ENCODE measurements at regions not wholly inside any gene's neighbourhood (a gene's known extent, or its start where the extent isn't known, plus 50 kb on each side); places are given as distances from the start of the nearest gene placed in this dataset.

- no peak for DNase-seq
Measured at GRCh38 chr12:65598688-65599087, 225.6 kb upstream of the HMGA2 start.

DNA sequence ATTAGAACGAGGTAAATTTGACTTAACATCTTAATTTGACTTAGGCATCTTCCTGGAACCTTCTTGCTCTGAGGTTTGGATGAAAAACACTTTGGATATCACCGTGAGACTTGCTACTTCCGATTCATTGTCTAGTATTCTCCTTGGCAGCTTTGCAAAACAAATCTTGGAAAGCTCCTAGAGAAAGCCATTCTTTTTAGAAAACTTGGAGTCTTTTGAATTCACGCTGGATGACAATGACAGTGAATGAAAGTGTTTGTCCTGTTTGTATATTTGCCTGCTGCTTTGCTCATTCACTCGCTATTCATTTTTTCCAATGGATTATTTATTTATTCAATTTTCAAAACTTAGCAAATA lies 222.1 kb upstream of the HMGA2 start:
- no peak for DNase-seq

DNA sequence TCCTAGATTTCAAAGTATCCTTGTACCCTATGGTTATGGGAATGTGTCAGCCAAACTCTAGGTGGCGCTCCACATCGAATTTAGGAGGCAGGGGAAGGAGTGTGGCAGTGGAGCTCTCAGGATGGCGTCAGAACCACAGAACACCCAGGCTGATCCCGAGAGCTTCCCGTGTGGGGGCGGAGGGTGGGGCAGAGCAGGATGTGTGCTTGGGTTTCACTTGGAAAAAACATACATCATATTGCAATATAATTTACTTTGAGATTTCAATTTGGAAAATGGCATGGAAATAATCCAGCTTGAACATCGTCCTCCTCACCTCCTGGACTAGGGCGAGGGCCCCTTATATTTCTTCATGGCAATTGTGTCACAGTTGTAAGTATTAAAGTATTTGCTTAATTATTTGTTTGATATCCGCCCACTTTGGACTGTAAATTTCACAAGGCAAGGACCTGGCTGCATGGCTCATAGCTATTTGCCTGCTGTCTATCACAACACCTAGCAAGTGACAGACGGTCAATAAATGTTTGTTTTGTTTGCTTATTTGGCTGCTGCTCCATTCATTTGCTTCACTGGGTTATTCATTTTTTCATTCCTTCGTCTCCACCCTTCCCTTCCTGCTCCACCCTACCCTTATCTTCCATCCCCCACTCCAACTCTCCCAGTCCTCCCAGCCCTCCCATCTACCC lies 221.5 kb upstream of the HMGA2 start:
- DNase-seq = peak; percentile 2

- DNase-seq = no peak
Measured at GRCh38 chr12:65603438-65604351, 220.6 kb upstream of the HMGA2 start.

- DNase-seq = no peak
Measured at GRCh38 chr12:65605019-65605418, 219.3 kb upstream of the HMGA2 start.

DNA sequence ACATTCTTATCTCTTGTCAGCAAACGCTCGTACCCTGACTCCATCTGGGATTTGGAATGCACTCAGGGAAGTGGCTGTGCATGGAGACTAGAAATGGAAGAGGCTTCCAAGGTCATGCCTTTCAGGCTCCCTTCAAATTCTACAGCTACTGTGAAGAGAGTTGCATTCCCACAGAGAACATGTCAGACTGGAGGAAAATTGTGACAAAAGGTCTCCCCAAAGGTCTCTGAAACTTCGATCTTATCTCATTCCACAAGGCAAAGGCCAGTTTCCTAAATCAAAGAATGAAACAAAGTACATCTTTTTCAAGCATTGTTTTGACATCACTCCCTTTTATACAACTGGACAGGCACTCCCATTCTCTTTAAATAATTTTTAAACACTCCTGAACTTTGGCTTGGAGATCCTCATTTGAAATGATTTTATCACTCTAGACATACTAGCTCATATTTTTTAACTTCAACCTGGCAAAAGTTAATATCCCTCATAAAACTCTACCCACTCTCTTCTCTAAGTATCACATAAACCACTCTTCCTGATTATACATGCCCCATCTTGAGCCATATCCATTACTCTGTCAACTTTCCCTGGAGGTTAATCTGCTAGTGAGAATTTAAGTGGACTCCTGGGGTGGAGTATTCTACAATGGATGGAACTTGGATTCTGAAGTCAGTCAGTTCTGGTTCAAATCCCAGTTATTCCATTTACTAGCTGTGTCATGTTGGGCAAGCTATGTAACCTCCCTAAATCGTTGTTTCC lies 218.1 kb upstream of the HMGA2 start:
- DNase-seq = no peak

- DNase-seq = no peak
Measured at GRCh38 chr12:65607401-65607841, 216.9 kb upstream of the HMGA2 start.

DNA sequence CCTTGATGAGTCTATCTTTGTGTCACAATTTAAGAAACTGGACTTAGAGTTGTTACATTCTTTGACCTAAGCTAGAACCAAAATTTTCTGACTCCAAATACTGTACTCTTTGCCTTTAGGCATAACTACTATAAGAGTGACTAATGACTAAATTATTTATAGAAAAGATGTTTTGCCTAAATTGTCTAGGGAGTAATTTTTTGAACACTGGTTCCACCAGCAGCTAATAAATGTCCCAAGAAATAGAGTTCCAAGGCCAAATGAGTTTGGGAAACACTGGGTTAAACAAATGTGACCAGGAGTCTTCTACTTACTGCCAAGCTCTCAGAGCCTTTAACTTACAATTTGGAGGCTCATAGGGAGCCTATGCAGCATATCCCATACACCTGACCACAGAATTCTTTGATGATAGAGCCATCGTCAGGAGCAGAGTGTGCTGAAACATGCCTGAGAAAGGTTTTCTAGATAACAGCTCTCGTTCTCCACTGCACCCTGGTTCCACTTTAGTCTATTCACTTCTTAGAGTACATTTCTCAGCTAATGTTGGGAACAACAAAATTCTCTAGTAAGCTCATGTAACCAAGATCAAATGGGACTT lies 215.9 kb upstream of the HMGA2 start:
- DNase-seq = no peak

GRCh38 chr12:65609359-65609771 lies 214.9 kb upstream of the HMGA2 start:
- DNase-seq = no peak

DNA sequence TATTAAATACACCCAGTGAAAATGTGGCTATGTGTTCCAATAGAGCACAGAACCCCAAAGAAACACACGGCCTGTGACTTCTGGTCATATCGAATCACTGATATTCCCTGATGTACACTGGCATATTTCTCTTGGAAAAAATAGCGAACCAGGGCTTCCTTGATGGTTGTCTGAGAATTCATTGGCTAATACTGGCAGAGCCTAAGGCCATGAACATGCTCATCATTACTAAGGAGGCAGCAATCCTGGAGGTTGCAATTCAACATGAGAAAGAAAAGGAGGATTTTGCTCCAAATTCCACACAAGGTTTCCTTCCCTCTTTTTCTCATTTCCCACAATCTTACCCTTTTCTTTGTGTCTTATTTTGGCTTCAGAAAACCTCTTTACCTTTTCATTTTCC lies 212.9 kb upstream of the HMGA2 start:
- no peak for DNase-seq

DNA sequence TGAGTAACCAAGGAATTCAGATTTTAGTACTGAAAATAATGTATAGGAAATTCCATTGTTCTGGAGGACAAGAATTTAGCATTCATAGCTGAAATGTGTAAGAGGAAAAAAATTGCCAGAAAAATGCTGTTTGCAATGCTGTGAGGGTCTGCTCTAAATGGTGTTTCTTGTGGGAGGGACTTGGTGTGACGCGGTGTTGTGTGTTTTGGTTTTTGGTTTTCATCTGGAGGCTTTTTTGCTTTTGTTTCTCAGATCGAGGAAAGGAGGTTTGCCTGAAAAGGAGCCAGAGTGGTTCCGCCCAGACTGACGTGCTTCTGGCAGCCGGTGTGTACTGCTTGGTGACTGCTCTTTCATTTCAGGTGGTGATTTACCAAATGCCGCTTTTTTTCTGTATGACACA lies 211.8 kb upstream of the HMGA2 start:
- DNase-seq = no peak

DNA sequence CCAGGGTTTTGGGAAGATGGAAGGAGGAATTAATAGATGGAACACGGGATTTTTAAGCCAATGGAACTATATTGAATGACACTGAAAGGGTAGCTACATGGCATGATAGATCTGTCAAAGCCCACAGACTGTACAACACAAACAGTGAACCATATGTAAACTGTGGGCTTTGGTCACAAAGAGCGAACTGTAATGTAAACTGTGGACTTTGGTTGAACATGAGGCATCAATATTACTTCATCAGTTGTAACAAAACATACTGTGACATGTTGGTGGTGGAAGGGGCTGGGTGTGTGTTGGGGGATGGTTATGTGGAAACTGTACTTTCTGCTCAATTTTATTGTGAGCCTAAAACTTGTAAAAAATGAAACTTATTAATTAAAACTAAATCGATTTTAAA lies 210.6 kb upstream of the HMGA2 start:
- no peak for DNase-seq

DNA sequence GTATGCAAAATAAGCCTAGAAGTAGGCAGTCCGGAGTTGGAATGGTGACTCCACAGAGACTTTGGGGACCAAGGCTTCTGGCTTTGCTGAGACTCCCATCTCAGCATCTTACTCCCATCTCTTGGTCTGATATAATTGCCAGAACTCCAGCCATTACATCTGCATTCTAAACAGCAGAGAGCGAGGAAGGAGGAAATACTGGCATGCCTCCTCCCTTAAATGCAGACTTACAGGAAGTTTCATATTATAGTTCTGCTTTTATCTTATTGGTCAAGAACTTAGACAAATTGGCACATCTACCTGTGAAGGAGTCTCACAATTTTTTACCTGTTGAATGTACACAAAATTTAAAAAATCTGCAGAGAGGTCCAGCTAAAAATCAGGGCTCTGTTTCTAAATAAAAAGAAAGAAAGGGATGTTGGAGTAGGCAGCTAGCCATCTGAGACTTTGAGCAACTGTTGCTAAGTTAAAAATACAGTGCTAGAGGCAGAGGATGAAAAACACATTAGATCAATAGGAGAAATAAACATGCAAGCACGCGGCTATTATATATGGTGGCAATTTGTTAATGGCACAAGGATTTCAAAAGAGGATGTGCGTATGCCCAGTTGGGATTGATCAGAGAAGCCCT lies 209.9 kb upstream of the HMGA2 start:
- no peak for DNase-seq

GRCh38 chr12:65615118-65615517 lies 209.2 kb upstream of the HMGA2 start:
- DNase-seq = no peak

DNA sequence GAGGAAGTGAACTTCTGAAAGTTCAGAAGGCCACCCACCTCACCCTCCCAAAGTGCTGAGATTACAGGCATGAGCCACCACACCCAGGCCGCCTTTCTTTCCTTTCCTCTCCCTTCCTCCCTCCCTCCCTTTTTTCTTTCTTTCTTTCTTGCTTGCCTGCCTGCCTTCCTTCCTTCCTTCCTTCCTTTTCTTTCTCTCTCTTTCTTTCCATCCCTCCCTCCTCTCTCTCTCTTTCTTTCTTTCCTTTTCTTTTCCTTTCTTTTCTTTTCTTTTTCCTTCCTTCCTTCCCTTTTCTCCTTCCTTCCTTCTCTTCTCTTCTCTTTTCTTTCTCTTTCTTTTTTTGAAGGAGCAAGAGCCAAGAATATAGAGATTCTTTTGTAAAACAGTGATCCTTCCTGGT lies 208.3 kb upstream of the HMGA2 start:
- no peak for DNase-seq

- no peak for DNase-seq
Measured at GRCh38 chr12:65618588-65618987, 205.7 kb upstream of the HMGA2 start.

GRCh38 chr12:65619018-65619417 lies 205.3 kb upstream of the HMGA2 start:
- DNase-seq = no peak

- DNase-seq = no peak
Measured at GRCh38 chr12:65620046-65620445, 204.2 kb upstream of the HMGA2 start.

GRCh38 chr12:65622056-65622455 lies 202.2 kb upstream of the HMGA2 start:
- DNase-seq = no peak

- DNase-seq = no peak
Measured at GRCh38 chr12:65623507-65623906, 200.8 kb upstream of the HMGA2 start.

DNA sequence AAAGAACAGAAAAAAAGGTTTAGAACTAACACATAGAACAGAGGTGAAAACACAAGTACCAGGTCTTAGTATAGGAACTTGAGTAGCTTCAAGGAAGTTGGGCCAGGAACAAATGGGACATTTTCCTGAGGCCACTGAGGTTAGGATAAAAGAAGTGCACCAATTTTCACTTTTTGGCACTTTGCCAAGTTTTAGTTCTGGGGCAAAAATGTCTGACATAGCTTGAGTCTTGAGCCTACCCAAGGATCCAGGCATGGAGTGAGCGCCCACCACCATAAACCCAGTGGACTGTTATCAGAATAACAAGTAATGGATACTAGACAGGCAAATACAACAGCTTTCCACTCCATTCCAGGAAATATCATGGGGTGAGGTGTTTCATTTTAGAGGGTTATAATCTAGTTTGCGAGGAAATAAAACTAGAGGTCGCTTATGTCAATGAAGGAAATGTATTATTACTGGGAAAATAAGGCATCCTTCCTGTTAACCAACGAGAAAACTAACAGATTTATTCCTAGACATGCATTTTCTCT lies 199.7 kb upstream of the HMGA2 start:
- no peak for DNase-seq

- DNase-seq = no peak
Measured at GRCh38 chr12:65628061-65628460, 196.2 kb upstream of the HMGA2 start.
